ENCODE measurements at regions not wholly inside any gene's neighbourhood (a gene's known extent, or its start where the extent isn't known, plus 50 kb on each side); places are given as distances from the start of the nearest gene placed in this dataset.
"Not testable (repeated sequence)": the region's sequence is repeated elsewhere in the genome, so short reads cannot be mapped to it uniquely, and the experiment has no call there.

DNA sequence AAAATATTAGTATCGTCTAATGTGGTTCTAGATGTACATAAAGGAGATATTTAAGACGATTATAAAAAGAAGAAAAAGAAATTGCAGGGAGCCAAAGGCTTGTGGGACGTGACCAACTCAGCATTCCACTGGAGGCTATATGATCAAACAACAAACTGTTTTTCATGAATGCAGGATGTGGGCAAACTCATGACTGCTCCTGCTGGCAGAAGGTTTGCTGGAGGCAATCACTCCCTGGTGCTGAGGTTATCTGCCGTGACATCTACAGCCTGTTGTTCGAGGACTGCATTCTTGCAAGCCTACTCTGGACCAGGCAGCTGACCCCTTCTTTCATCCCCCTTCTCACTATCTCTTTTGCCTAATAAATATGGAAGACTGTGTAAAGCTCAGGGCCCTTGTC, 518.1 kb downstream of the UQCRFS1 start:
- Histone ChIP-seq H3K9me3 (ENCODE audit: control insufficient read depth in 2 of 2, low read length in 2 of 2) (no peaks in the 10 kb centered on the region), H3K27me3 (ENCODE audit: control insufficient read depth, insufficient read depth, low read length) (no peaks in the 10 kb centered on the region), H3K27ac (ENCODE audit: insufficient read depth, low read length, poor library complexity, severe bottlenecking) (no peak overlapping the region), H3K4me3 (ENCODE audit: low read depth, low read length) (no peak overlapping the region), H3K4me1 (ENCODE audit: control insufficient read depth, insufficient read depth, low read length, poor library complexity, severe bottlenecking) (no peaks in the 10 kb centered on the region), H3K36me3 (ENCODE audit: control insufficient read depth, insufficient read depth, low read length) (no peaks in the 10 kb centered on the region)
- Mint-ChIP-seq H3K4me1 (no peaks in the 10 kb centered on the region), H3K9me3 (peaks cover 0 to 5% (median 0%) of the 10 kb centered on the region in 7 donors), H3K27ac (no peak overlapping the region), H3K27me3 (no peaks in the 10 kb centered on the region), H3K4me3 (no peak overlapping the region), H3K36me3 (no peaks in the 10 kb centered on the region)
- DNase-seq (no peak), ATAC-seq (ENCODE audit: low read depth in 2 of 2) (no peak)

DNA sequence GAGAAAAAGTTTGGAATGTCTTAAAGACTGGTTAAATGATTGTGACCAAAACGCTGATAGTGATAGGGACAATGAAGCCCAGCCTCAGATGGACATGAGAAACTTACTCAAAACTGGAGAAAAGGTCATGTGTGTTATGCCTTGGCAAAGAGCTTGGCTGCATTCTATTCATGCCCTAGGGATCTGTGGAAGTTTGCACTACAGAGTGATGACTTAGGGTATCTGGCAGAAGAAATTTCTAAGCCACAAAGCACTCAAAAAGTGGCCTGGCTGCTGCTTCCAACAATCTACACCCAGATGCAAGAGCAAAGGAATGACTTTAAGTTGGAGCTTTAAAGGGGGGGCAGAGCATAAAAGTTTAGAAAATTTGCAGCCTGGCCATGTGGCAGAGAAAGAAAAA, 521.3 kb downstream of the UQCRFS1 start:
- H3K4me3 Mint-ChIP-seq = no peak overlapping the region
- H3K27me3 Mint-ChIP-seq = no peaks in the 10 kb centered on the region
- H3K36me3 Mint-ChIP-seq = no peaks in the 10 kb centered on the region
- Histone ChIP-seq H3K27me3 (ENCODE audit: control insufficient read depth, insufficient read depth, low read length) (no peaks in the 10 kb centered on the region), H3K4me1 (ENCODE audit: control insufficient read depth, insufficient read depth, low read length, poor library complexity, severe bottlenecking) (no peaks in the 10 kb centered on the region), H3K36me3 (ENCODE audit: control insufficient read depth, insufficient read depth, low read length) (no peaks in the 10 kb centered on the region), H3K4me3 (ENCODE audit: low read depth, low read length) (no peak overlapping the region), H3K9me3 (ENCODE audit: control insufficient read depth in 2 of 2, low read length in 2 of 2) (no peaks in the 10 kb centered on the region), H3K27ac (ENCODE audit: insufficient read depth, low read length, poor library complexity, severe bottlenecking) (no peak overlapping the region)
- peaks cover 0 to 5% (median 0%) of the 10 kb centered on the region in 7 donors for H3K9me3 Mint-ChIP-seq
- ATAC-seq (ENCODE audit: low read depth in 2 of 2) (no peak), DNase-seq (no peak)
- H3K4me1 Mint-ChIP-seq = no peaks in the 10 kb centered on the region
- H3K27ac Mint-ChIP-seq = no peak overlapping the region

DNA sequence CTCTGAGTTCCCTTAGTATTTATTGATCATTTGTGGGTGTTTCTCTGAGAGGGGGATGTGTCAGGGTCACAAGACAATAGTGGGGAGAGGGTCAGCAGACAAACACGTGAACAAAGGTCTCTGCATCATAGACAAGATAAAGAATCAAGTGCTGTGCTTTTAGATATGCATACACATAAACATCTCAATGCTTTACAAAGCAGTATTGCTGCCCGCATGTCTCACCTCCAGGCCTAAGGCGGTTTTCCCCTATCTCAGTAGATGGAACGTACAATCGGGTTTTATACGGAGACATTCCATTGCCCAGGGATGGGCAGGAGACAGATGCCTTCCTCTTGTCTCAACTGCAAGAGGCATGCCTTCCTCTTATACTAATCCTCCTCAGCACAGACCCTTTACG, 523.5 kb downstream of the UQCRFS1 start:
- ATAC-seq (ENCODE audit: low read depth in 2 of 2); H3K27me3 Mint-ChIP-seq; H3K9me3 ChIP-seq (ENCODE audit: control insufficient read depth in 2 of 2, low read length in 2 of 2); DNase-seq; H3K36me3 Mint-ChIP-seq; H3K4me3 Mint-ChIP-seq; H3K27ac ChIP-seq (ENCODE audit: insufficient read depth, low read length, poor library complexity, severe bottlenecking); H3K27me3 ChIP-seq (ENCODE audit: control insufficient read depth, insufficient read depth, low read length); H3K4me1 Mint-ChIP-seq; H3K9me3 Mint-ChIP-seq; H3K4me1 ChIP-seq (ENCODE audit: control insufficient read depth, insufficient read depth, low read length, poor library complexity, severe bottlenecking); H3K27ac Mint-ChIP-seq; H3K4me3 ChIP-seq (ENCODE audit: low read depth, low read length); H3K36me3 ChIP-seq (ENCODE audit: control insufficient read depth, insufficient read depth, low read length): not testable (repeated sequence)

- Mint-ChIP-seq H3K36me3 (no peaks in the 10 kb centered on the region), H3K4me1 (no peaks in the 10 kb centered on the region), H3K4me3 (no peak overlapping the region), H3K27me3 (no peaks in the 10 kb centered on the region), H3K27ac (no peak overlapping the region), H3K9me3 (peaks cover 0 to 8% (median 4%) of the 10 kb centered on the region in 7 donors)
- no peak overlapping the region for H3K27ac ChIP-seq (ENCODE audit: insufficient read depth, low read length, poor library complexity, severe bottlenecking)
- ATAC-seq (ENCODE audit: low read depth in 2 of 2) (no peak), DNase-seq (no peak)
- H3K4me3 ChIP-seq (ENCODE audit: low read depth, low read length) = no peak overlapping the region
- H3K4me1 ChIP-seq (ENCODE audit: control insufficient read depth, insufficient read depth, low read length, poor library complexity, severe bottlenecking) = no peaks in the 10 kb centered on the region
- H3K27me3 ChIP-seq (ENCODE audit: control insufficient read depth, insufficient read depth, low read length) = no peaks in the 10 kb centered on the region
- H3K9me3 ChIP-seq (ENCODE audit: control insufficient read depth in 2 of 2, low read length in 2 of 2) = no peaks in the 10 kb centered on the region
- no peaks in the 10 kb centered on the region for H3K36me3 ChIP-seq (ENCODE audit: control insufficient read depth, insufficient read depth, low read length)
Measured at GRCh38 chr19:28687296-28687695, 525.7 kb downstream of the UQCRFS1 start.

DNA sequence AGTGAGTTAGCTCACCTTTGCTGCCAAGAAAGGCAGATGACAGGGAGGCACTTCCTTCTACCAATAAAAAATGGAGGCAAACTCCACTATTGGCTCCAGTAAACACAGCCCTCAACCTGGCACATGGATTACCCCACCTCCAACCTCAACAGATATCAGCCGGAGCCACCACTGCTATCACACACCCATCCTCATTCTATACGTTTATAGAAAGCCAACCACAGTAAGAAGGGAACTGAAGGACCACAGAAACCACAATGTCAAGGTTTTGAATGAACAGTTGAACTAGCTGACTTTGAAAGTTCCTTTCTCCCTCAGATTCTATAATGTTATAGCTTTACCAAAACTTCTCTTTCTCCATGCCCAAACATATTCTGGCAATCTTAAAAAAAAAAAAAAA, 526.2 kb downstream of the UQCRFS1 start:
- Mint-ChIP-seq H3K27ac (no peak overlapping the region), H3K9me3 (peaks cover 0 to 8% (median 4%) of the 10 kb centered on the region in 7 donors), H3K36me3 (no peaks in the 10 kb centered on the region), H3K4me1 (no peaks in the 10 kb centered on the region), H3K4me3 (no peak overlapping the region), H3K27me3 (no peaks in the 10 kb centered on the region)
- no peak overlapping the region for H3K27ac ChIP-seq (ENCODE audit: insufficient read depth, low read length, poor library complexity, severe bottlenecking)
- no peaks in the 10 kb centered on the region for H3K9me3 ChIP-seq (ENCODE audit: control insufficient read depth in 2 of 2, low read length in 2 of 2)
- no peak for ATAC-seq (ENCODE audit: low read depth in 2 of 2)
- no peaks in the 10 kb centered on the region for H3K4me1 ChIP-seq (ENCODE audit: control insufficient read depth, insufficient read depth, low read length, poor library complexity, severe bottlenecking)
- H3K4me3 ChIP-seq (ENCODE audit: low read depth, low read length) = no peak overlapping the region
- H3K27me3 ChIP-seq (ENCODE audit: control insufficient read depth, insufficient read depth, low read length) = no peaks in the 10 kb centered on the region
- DNase-seq = no peak
- H3K36me3 ChIP-seq (ENCODE audit: control insufficient read depth, insufficient read depth, low read length) = no peaks in the 10 kb centered on the region

DNA sequence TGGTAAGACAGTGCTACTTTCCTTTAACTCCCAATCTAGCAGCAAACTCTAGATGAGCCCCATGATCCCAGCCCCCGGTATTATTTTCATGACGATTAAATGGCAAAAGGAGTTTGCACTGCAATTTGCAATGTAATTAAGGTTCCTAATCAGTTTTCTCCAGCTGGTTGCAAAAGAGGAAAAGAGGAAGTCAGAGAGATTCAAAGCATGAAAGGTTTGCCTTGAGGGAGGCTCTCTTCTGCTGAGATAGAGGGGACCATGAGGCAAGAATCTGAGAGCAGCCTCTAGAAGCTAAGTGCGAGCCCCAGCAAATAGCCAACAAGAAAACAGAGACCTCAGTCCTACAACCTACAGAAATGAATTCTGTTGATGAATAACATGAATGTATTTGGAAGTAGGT, 527.1 kb downstream of the UQCRFS1 start:
- DNase-seq (no peak), ATAC-seq (ENCODE audit: low read depth in 2 of 2) (no peak)
- Histone ChIP-seq H3K4me3 (ENCODE audit: low read depth, low read length) (no peak overlapping the region), H3K36me3 (ENCODE audit: control insufficient read depth, insufficient read depth, low read length) (no peaks in the 10 kb centered on the region), H3K4me1 (ENCODE audit: control insufficient read depth, insufficient read depth, low read length, poor library complexity, severe bottlenecking) (no peaks in the 10 kb centered on the region), H3K9me3 (ENCODE audit: control insufficient read depth in 2 of 2, low read length in 2 of 2) (no peaks in the 10 kb centered on the region), H3K27me3 (ENCODE audit: control insufficient read depth, insufficient read depth, low read length) (no peaks in the 10 kb centered on the region), H3K27ac (ENCODE audit: insufficient read depth, low read length, poor library complexity, severe bottlenecking) (no peak overlapping the region)
- Mint-ChIP-seq H3K27ac (no peak overlapping the region), H3K4me1 (no peaks in the 10 kb centered on the region), H3K36me3 (no peaks in the 10 kb centered on the region), H3K9me3 (peaks cover 0 to 8% (median 4%) of the 10 kb centered on the region in 7 donors), H3K27me3 (no peaks in the 10 kb centered on the region), H3K4me3 (no peak overlapping the region)

GRCh38 chr19:28685077-28685476, 527.9 kb downstream of the UQCRFS1 start:
- DNase-seq; ATAC-seq (ENCODE audit: low read depth in 2 of 2): not testable (repeated sequence)

DNA sequence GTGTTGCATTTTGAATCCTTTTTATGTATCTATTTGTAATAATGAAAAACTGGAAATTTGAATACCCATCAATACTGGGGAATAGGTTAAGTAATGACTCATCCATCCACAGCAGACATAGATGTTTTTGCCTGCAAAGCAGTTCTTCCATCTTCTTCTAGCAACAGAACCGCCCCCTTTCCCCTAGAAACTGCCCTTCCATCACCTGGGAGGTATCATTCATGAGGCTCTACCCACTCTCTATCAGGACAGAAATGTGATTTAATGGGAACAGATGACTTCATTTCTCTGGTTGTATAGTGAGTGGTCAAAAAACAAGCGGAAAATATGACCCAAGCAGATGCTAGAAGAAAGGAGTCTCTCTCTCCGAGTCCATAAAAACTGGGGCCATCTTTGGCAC, 532.8 kb downstream of the UQCRFS1 start:
- H3K36me3 ChIP-seq (ENCODE audit: control insufficient read depth, insufficient read depth, low read length) = no peaks in the 10 kb centered on the region
- no peak overlapping the region for H3K27ac Mint-ChIP-seq
- H3K4me1 ChIP-seq (ENCODE audit: control insufficient read depth, insufficient read depth, low read length, poor library complexity, severe bottlenecking) = no peaks in the 10 kb centered on the region
- no peaks in the 10 kb centered on the region for H3K4me1 Mint-ChIP-seq
- no peak for ATAC-seq (ENCODE audit: low read depth in 2 of 2)
- no peak overlapping the region for H3K27ac ChIP-seq (ENCODE audit: insufficient read depth, low read length, poor library complexity, severe bottlenecking)
- no peak overlapping the region for H3K4me3 Mint-ChIP-seq
- peaks cover 0 to 2% of the 10 kb centered on the region in 2 experiments for H3K9me3 ChIP-seq (ENCODE audit: control insufficient read depth in 2 of 2, low read length in 2 of 2)
- H3K9me3 Mint-ChIP-seq = peaks cover 0 to 14% (median 6%) of the 10 kb centered on the region in 7 donors
- no peaks in the 10 kb centered on the region for H3K36me3 Mint-ChIP-seq
- H3K4me3 ChIP-seq (ENCODE audit: low read depth, low read length) = no peak overlapping the region
- H3K27me3 Mint-ChIP-seq = no peaks in the 10 kb centered on the region
- DNase-seq = no peak
- no peaks in the 10 kb centered on the region for H3K27me3 ChIP-seq (ENCODE audit: control insufficient read depth, insufficient read depth, low read length)

More at GRCh38 chr19:28685077-28685476, 527.9 kb downstream of the UQCRFS1 start:
- H3K36me3 ChIP-seq (ENCODE audit: control insufficient read depth, insufficient read depth, low read length); H3K4me3 ChIP-seq (ENCODE audit: low read depth, low read length); H3K9me3 ChIP-seq (ENCODE audit: control insufficient read depth in 2 of 2, low read length in 2 of 2); H3K27me3 Mint-ChIP-seq; H3K36me3 Mint-ChIP-seq; H3K4me1 ChIP-seq (ENCODE audit: control insufficient read depth, insufficient read depth, low read length, poor library complexity, severe bottlenecking); H3K27me3 ChIP-seq (ENCODE audit: control insufficient read depth, insufficient read depth, low read length); H3K4me3 Mint-ChIP-seq; H3K4me1 Mint-ChIP-seq; H3K27ac Mint-ChIP-seq; H3K27ac ChIP-seq (ENCODE audit: insufficient read depth, low read length, poor library complexity, severe bottlenecking): not testable (repeated sequence)
- H3K9me3 Mint-ChIP-seq = peaks cover 0 to 10% (median 3%) of the 10 kb centered on the region in 7 donors

Data from CD4-positive, CD25-positive, alpha-beta regulatory T cell (primary cell).